IPS-NIHi11 (cell line): ENCODE measurements at regions not wholly inside any gene's neighbourhood (a gene's known extent, or its start where the extent isn't known, plus 50 kb on each side); places are given as distances from the start of the nearest gene placed in this dataset.

ENCODE experiments used
- DNase-seq: peaks from one replicate; pipeline ENCODE4 v3.0.0; 2012; ENCODE audit warnings: mixed read lengths, low spot score

DNA sequence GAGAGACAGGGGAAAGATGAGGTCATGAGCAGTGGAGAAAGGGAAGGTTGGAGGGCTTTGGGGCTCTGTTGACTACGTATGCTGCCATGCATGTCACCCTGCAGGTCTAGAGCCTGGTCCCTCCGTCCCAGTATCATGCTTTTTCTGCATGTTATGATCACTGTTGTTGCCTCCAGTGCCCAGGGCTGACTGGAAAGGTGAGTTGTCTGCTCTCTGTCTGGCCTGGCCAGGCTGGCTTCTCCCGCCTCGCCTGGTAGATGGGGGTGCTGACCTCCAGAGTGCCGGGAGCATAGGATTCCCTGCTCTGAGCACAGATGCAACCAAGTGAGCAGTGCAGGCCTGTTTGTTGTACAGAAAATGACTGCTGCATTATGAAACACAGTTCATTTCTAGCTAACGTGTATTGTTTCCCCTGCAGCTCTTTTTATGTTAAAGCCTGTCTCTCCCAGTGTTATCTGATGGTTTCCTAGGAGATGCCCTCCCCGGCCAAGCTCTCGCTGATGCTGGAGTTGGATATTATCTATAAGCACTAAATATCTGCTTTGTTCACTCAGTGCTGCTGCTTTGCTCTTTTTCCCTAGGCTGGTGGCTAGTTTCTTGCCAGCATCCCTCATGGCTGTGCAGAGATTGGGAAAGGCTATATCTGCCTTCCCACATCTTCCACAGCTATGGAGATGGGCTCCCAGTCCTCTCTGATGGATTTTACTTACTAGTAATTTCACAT is 158.2 kb downstream of the TDRD15 start:
- DNase-seq: no peak

DNA sequence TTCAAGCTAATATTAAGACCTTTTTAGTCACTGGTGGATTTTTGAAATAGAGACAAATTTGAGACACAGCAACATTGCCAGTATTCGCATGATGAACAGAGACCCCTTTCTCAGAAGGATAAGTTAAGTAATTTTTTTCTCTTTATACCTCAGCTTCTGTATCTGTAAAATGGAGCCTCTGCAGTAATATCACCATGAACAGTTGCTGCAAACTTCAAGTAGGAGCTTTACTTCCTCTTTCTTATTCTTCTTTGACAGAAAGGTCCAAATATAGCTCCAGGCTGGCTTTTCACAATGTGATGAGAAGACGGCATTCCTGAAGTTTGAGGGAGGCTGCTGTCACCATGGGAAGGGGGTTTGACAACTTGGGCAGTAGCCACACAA is 158.7 kb downstream of the TDRD15 start:
- DNase-seq: no peak

DNA sequence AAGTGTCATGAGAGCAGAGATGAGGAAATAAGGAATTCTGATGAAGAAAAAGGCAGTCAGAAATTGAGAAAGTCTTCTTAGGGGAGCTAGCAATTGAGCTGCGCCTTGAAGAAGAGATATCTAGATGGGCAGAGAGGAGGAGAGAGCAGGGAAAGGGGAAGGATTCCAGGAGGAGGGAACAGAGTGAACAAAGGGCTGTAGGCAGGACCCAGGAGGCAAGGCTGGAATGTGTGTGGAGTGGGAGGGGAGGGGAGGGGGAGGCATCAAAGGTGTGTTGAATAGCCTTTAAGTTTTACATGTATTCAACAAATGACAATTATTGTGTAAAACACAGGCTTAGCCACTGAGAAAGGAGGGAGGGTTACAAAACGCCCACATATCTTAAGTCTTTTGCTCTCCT is 164.5 kb downstream of the TDRD15 start:
- peak; percentile 40 for DNase-seq

DNA sequence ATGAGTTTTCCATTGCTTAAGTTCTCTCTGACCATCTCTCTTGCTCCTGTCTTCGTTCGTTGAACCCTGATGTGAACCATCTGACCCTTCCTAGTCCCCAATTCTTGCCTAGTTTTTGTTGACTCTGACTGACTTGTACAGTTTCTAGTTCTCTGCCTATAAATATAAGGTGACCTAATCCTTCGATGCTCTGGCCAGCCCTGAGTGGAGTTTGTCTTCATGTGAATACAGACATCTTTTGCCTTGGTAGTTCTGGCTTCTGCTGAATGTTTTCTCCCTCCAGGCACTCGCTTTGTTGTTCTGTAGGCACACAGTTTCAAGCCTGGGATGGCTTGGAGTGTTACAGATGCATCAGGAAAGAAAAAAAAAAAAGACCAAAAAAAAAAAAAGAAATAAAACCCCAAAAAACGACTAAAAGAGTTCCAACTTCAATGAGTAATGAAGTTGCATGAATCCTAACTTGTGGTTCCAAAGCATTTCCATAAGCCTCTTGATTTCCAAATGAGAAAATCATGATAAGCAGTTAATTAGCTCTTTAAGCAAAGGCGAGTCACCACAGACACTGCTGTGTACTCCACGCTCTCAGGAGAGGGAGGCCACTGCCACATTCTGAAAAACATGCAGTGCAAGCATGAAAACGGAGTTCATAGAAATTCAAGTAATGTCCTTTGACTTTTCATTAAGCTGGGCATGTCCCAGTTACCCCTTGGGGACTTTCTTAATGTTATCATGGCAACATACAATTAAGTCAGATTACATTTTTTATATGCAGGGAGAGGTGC is 165.2 kb downstream of the TDRD15 start:
- no peak for DNase-seq

DNA sequence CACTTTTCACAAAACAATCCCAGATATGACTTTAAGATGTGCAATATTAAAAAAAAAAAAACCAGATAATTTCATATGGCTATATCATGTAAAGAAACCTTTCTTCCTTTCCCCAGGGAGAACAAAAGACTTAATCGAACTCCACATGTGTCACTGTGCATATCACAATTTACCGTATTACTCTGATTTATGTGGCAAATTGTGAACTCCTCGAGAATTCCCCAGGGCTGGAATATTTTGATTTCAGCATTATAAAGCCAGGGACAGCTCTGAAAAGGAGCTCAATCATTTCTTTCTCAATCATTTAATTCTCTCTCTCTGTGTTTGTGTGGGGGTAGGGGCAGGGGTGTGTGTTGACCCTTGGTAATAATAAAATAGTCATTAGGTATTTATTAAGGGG is 165.8 kb downstream of the TDRD15 start:
- DNase-seq: no peak

DNA sequence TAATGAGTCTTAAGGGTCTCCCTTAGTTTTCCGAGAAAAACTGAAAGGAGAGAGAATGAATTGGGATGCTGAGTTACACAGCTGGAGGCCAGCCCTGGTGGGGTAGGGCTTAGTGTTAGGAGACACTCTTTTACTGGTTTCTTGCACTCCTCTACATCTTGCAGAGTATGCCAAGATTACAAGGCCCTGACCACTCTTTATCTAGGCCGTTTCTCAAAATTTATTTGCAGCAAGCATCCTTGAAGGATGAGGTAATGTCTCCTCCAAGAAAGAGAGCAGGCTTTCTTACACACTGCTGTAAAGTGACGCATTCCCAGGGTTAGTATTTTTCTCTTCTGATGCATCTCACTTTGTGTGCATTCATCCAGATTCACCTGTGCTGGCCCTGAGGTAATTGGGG is 166.2 kb downstream of the TDRD15 start:
- no peak for DNase-seq

DNA sequence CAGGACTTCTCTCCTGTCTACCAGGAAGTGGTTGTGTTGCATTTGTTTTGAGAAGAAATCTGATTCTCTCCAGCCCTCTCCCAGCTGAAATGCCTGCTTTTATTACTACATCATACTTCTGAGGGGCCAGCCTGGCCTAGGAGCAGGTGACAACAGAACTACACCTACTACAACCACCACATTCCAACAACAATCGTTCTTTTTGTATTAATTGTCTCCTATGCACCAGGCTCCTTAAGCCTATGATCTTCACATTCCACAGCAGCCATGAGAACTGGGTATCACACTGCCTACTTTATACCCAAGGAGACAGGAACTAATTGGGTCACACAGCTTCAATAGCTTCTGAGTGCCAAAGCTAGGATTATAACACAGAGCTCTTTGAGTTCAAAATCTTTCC is 167.7 kb downstream of the TDRD15 start:
- DNase-seq: no peak

DNA sequence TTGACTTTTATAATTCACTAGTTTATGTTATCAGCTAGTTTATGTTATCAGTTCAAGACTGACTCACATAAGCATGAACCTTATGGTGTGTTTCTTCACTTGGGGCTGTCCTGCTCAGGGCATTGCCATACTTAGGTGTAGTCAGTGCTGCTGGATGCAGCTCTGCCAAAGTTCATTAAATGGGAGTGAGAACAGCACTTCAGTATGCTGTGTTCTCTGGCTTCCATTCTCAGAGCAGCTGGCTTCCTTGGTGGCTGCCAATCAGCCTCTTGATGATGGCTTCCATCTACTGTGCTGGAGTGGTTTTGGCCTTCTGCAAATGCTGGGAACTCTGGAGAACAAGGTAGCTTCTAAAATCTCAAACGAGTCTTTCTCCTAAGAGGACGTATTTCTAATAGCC is 170.7 kb downstream of the TDRD15 start:
- DNase-seq: no peak

DNA sequence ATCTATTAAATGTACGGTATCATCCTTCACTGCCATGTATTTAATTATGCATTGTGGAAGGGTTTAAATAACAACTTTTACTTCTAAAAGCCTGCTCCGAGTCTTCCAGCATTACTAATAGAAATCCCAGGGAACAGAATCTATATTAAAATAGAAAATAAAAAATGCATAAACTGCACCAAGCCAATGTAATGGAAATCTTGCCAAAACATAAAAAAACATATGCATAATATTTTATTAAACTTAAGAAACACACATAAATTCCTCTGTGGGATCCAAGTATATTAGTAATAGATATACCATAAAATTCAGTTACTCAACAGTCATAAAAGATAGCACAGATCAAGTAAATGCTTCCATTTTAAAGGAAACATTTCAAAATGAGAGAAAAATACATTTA is 175.6 kb downstream of the TDRD15 start:
- DNase-seq: no peak

DNA sequence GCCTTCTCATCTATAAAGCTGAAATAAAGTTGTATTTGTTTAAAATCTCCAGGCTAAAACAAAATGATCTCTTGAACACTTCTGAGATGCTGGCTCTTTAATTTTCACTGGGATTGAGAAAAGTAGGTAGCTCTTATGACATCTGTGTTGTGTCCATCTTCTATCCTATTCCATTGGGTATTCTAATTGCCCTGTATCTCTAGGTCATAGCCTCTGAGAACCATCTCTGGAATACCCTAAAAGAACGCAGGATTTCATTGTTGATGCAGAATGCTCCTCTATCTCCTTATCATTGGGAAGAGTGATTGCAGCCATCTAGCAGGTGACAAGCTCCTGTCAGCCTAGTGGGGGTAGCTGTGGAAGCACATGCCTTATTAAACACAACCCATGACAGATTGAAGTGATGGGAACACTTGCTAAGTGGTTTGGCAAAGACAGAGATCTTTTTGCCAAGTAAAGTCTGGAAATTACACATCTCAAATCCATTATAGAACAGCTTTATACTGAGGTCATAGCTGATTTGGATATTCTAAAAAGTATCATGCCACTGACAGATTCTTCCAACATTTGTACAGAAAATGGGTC is 178.2 kb downstream of the TDRD15 start:
- DNase-seq: no peak

DNA sequence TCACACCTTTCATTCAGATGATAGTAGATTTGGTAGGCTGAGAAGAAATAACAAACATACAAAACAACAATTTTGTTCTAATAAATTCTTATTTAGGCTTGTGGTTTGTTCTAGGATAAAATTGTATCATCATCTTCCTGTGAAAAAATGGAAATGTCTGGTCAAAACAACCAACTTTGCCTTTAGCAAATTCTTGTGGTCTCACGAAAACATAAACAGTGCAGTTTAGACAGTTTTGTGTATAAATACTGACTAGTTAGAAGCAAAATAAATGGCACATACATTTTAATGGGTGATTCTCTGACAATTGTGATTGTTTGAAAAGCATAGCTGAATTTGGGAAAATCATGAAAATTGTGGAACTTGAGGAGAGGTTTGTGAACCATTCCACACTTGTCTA is 180.1 kb downstream of the TDRD15 start:
- no peak for DNase-seq

DNA sequence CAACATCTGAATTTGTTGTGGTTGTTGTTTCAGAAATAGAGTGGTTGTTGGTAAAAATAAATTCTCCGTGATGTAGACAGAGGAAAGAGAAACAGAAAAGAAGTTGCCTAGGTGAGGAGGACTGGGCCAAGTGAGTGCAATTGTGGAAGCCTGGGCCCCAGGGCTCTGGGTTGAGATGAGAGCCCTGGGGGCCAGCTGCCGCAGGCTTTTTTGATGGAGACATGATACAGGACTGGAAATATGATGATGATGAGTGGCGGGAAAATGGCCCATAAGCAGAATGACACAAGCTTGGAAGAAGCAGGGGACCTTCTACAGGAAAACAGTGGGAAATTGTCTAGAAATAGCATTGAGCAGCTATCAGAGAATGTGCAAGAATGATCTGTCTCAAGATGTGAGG is 181.8 kb downstream of the TDRD15 start:
- no peak for DNase-seq

DNA sequence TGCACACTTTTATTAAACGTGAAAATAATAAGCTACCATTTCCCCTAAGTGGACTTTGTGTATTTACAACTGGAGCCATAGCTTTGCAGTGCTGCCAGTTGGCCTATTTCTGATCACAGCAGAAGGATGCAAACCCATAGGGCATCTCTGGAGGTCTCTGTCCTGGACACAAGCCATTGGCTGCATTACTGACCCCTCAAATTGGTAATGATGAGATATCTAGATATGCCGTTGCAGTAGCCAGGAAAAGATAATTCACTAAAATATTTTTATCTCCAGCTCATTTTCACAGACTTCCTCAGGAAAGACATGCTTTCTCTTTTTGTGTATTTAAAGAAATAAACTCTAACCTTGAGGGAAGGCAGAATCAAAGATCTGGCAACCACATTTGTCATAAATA is 182.5 kb downstream of the TDRD15 start:
- no peak for DNase-seq

DNA sequence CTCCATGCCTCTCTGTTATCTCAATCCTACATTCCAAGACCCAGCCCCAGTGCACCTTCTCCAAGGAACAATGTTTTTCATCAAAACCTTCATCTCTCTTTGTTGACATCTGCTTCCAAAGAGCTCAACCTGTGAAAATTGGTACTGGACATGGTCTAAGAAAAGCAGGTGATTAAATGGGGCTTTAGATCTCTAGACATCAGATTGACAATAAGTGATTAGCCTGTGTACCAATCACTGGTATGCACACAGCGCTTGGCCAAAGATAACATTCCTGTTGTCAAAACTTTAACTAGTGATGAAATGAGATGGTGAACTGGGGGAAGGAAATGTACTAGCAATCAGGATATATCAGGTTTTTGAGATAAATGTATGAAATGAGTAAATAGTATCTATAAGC is 183.3 kb downstream of the TDRD15 start:
- no peak for DNase-seq

DNA sequence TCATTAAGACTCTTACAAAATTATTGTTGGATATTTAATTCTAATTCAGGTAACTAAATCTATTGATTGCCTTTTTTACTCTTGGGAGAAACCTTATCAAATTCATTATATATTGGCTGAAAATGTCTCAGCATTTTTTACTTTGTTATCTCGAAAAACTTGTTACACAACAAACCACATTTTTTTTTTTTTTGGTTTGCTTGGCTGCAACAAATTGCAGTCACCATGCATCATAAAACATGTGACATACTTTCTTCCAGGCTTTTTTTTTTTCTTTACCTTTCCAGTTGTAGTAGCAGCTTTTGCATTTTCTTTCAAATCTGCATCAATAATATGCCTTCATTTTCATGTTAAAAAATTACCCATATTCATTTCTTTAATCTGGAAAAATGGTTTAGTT is 186.7 kb downstream of the TDRD15 start:
- no peak for DNase-seq

DNA sequence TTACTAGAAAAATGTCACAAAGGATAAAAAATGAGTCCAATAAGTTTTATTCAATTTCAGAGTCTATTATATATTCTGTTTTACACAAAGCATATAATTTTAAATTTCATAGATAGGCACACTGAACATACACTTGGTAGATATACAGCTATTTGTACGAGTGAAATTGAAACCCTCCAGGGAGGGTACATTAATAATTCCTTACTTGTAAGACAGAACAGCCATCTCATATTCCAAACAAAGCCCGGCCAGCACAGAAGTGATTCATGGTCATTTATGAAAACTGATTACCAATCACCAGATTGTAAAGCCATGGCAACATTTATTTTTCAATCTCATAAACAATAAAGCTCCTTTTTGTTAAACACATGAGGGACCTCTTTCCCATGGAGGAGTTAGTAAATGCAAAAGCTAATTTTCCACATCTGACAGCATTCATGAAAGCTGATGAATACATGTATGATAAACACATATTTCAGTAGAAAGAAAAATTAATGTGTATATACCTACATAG is 190.6 kb downstream of the TDRD15 start:
- no peak for DNase-seq

DNA sequence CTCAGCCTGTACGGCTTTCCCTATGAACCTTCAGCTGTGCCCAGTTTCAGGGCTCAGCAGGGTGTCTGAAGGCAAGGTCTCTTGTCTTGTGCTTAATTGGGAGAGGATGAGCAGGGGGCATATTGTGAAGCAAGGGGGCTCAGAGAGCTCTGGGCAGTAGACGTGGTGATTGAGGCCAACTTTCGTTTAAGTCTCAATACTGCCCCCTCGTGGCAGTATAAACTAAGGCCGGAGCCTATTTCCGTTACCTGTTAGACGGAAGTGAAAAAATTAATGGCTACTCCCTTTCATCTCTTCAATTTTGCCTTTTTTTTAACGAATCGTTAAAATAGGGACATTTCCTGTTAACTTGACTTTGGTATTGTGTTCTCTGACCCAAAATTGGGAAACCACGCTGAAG is 193.4 kb downstream of the TDRD15 start:
- DNase-seq: peak; percentile 73

DNA sequence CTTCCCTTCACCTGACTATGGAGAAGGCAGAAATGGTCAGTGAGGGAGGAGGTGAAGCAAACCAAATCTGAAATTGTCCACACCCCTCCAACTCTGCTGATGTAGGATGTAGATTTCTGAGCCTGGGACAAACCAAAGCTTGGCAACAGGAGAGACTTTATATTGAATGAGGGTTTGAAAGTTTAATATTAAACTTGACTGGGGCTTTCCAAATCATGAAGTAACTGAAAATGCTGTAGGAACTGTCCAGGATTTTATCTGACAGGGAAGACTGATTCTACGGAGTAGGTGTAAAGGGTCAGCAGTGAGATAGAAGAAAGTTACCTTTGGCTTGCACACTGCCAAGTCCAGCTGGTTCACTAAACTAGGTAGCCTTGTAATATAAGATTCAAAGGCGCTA is 194.5 kb downstream of the TDRD15 start:
- DNase-seq: no peak

DNA sequence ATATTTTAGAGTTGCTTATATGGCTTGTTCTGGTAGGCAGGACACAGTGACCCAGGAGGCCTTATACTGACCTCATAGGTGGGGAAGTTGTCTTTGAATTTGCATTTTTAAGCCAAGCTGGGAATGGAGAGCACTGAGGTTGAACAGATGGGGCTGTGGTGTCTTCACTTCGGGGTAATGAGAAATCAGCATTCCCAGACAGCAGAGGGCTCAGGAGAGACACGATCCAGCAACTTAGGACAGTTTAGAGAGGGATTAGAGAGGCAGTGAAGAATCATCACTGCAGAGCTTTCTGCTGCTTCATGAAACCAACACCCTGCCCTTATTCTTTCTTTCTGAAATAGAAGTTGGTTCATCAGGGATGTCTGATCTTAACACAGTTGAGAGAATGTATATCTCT is 202.4 kb downstream of the TDRD15 start:
- DNase-seq: no peak

DNA sequence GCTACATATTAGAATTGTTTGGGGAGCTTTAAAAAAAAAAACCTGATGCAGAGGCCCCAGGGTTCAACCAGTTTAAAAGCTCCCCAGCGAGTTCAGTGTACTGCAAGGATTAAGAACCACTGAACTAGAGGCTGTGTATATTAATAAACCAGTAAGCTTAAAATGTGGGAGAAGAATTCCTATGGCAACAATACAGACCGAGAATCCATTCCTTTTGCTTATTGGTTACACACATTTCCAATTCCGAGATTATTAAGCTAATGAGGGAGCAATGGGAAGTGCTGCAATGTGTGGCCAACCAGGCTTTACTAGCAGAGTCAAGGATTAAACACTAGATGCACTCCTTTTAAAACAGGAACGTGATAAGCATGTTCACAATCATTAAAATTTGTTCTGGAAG is 204.4 kb downstream of the TDRD15 start:
- no peak for DNase-seq

DNA sequence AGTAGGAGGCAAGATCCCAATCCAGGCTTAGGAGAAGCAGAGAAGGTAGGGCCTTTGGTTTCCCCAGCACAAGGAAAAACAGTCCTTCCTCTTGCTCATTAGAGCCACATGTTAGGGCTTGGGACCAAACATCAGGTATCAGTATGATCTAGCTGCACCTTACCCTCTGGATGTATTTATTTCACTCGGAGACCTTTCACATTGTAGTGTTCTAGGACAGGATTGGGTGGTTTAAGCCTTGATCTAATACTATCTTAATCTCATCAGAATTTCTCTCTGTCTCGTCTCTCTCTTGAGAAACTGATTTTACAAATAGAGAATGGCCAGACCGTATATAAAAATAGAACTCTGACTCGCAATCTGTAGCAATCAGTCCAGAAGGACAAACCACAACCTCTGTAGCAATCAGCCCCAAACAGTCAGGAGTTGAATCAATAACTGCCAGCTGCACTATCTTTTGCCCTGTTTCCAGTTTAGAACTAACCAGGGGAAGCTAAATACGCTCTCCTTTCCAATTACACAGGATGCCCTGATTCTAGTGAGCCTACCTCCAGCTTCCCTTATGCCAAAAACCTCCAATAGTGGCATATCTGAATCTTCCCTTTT is 207.1 kb downstream of the TDRD15 start:
- DNase-seq: no peak

DNA sequence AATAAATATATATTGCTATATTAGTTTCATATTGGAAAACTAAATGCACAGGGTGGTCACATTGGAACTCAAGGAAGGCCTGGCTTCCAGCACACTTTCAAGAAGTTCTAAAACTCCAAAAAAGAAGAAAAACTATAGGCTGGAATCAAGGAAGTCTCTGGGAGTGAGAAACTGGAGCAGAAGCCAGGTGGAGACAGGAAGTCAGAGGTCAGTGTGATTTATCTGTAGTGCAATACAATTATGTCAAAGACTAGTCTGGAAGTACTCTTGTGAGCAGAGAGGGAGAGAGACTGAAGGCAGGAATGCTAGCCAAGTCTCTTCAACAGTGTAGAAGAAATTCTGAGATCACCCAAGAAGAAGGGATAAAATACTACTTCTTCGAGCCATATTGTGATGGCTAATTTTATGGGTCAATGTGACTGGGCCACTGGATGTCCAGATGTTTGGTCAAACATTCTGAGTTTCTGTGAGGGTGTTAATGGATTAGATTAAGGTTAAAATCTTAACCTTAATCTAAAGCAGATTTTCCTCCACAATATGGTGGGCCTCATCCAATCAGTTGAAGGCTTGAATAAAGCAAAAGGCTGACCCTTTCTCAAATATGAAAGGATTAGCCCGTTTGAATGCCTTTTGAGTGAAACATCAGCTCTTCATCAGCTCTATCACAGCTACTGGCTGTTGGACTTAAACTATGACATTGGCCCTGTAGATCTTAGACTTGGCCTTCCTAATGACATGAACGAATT is 208.0 kb downstream of the TDRD15 start:
- no peak for DNase-seq
